Breast epithelium (tissue), 3 donors: ENCODE measurements at regions not wholly inside any gene's neighbourhood (a gene's known extent, or its start where the extent isn't known, plus 50 kb on each side); places are given as distances from the start of the nearest gene placed in this dataset.
"Not testable (repeated sequence)": the region's sequence is repeated elsewhere in the genome, so short reads cannot be mapped to it uniquely, and the experiment has no call there.

ENCODE experiments used
- POLR2A ChIP-seq: fragments of 450-650 bp; IDR thresholded peaks from one replicate; pipeline ENCODE4 v1.6.1; 2016; ENCODE audit warnings: antibody characterized with exemption, mild to moderate bottlenecking, moderate library complexity
- POLR2AphosphoS5 ChIP-seq, 3 donors: sonication (generic); formaldehyde crosslinking; IDR thresholded peaks; one replicate each; pipeline ENCODE4 v1.6.1; 2017; ENCODE audit warnings: antibody characterized with exemption in 3 of 3
- TF ChIP-seq, protein P1 (sequence below), 3 donors: fragments of 450-650 bp; IDR thresholded peaks; one replicate each; pipeline ENCODE4 v1.5.1; 2016 to 2017; ENCODE audit warnings: antibody characterized with exemption in 3 of 3, mild to moderate bottlenecking in 3 of 3, moderate library complexity in 3 of 3

DNA sequence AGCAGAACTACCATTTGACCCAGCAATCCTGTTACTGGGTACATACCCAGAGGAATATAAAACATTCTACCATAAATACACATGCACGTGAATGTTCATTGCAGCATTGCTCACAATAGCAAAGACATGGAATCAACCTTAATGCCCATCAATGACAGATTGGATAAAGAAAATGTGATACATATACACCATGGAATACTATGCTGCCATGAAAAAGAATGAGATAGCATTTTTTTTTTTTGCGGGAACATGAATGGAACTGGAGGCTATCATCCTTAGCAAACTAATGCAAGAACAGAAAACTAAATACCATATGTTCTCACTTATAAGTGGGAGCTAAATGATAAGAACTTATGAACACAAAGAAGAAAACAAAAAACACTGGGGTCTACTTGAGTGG, 72.5 kb upstream of the C1GALT1C1 start:
- TF ChIP-seq, protein P1, sequence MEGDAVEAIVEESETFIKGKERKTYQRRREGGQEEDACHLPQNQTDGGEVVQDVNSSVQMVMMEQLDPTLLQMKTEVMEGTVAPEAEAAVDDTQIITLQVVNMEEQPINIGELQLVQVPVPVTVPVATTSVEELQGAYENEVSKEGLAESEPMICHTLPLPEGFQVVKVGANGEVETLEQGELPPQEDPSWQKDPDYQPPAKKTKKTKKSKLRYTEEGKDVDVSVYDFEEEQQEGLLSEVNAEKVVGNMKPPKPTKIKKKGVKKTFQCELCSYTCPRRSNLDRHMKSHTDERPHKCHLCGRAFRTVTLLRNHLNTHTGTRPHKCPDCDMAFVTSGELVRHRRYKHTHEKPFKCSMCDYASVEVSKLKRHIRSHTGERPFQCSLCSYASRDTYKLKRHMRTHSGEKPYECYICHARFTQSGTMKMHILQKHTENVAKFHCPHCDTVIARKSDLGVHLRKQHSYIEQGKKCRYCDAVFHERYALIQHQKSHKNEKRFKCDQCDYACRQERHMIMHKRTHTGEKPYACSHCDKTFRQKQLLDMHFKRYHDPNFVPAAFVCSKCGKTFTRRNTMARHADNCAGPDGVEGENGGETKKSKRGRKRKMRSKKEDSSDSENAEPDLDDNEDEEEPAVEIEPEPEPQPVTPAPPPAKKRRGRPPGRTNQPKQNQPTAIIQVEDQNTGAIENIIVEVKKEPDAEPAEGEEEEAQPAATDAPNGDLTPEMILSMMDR (IDR thresholded peaks at IDR 0.05) = not testable (repeated sequence)
- TF ChIP-seq POLR2AphosphoS5 (IDR thresholded peaks at IDR 0.05); POLR2A: not testable (repeated sequence)
